ENCODE measurements at regions not wholly inside any gene's neighbourhood (a gene's known extent, or its start where the extent isn't known, plus 50 kb on each side); places are given as distances from the start of the nearest gene placed in this dataset.

DNA sequence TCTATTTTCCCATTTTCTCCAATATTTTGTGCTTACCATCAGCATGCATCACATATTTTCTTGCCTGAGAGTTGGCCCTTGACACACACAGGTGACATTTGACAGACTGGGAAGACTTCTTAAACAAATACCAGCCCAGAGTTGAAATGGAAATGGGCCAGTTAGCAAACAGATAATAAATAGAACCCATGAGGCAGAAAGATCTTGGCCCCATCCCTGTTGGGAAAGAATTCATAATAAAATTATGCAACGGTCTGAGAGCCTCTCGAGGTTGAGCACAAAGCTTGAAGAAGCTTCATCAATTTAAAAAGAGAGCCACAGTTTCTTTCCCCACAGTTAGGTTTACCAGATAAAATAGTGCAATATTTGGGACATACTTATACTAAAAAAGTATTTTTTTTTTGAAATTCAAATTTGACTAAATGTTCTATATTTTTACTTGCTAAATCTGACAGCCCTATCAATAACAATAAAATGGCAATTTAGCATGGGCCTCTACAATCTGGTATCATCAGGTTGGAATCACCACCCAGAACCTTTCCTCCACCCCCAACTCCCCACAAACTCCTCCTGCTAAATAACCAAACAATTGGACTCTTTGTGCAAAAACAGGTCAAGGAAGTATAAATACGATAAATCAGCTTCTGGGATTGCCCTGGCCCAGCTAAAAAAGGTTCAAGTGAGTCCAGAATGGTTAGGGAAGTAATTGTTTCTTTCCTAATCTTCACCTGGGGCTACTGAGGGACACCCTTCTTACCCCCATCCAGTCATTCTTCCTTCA, 129.8 kb downstream of the CD164 start:
- TF ChIP-seq, protein P1, sequence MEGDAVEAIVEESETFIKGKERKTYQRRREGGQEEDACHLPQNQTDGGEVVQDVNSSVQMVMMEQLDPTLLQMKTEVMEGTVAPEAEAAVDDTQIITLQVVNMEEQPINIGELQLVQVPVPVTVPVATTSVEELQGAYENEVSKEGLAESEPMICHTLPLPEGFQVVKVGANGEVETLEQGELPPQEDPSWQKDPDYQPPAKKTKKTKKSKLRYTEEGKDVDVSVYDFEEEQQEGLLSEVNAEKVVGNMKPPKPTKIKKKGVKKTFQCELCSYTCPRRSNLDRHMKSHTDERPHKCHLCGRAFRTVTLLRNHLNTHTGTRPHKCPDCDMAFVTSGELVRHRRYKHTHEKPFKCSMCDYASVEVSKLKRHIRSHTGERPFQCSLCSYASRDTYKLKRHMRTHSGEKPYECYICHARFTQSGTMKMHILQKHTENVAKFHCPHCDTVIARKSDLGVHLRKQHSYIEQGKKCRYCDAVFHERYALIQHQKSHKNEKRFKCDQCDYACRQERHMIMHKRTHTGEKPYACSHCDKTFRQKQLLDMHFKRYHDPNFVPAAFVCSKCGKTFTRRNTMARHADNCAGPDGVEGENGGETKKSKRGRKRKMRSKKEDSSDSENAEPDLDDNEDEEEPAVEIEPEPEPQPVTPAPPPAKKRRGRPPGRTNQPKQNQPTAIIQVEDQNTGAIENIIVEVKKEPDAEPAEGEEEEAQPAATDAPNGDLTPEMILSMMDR (IDR thresholded peaks at IDR 0.05), result no peak
- TF ChIP-seq POLR2A (IDR thresholded peaks at IDR 0.05), result no peak
